HepG2 (cell line): ENCODE measurements at regions not wholly inside any gene's neighbourhood (a gene's known extent, or its start where the extent isn't known, plus 50 kb on each side); places are given as distances from the start of the nearest gene placed in this dataset.

Source experiments
- ATAC-seq: fragments of 200-7000 bp; cut with Tn5 transposase; 3 replicates; pipeline ENCODE4 v1.9.1; 2020; ENCODE audit warnings: mild to moderate bottlenecking, moderate library complexity
- BruUV-seq: library from RNA; stranded (reverse); fragments of 400-500 nt; replicated peaks from 2 replicates; lab custom pipeline; 2021; lab: Mats Ljungman, UMichigan
- CTCF ChIA-PET: fragments of 300-600 bp; formaldehyde crosslinking; extraction: SDS; loops from one replicate; lab custom pipeline; 2021; ENCODE audit warnings: low total read pairs, inconsistent platforms, low intra/inter-chr PET ratio; lab: Yijun Ruan, JAX
- POLR2A ChIA-PET: fragments of 350-600 bp; sonication (Branson Sonifier 250); formaldehyde crosslinking; loops from one replicate; lab custom pipeline; 2020; ENCODE audit warnings: antibody characterized with exemption, inconsistent platforms; lab: Yijun Ruan, JAX
- DNase-seq: peaks from one replicate; pipeline ENCODE4 v3.0.0-alpha.2; 2015; ENCODE audit warnings: low spot score
- FAIRE-seq: peaks from 3 replicates; lab custom pipeline; 2011; peaks lifted over from hg19 to GRCh38; lab: Jason Lieb, UNC
- H2AFZ ChIP-seq: one replicate; pipeline ENCODE4 v1.6.1; 2011; ENCODE audit warnings: low read length, inconsistent platforms
- H3K27ac ChIP-seq: fragments of 300-600 bp; 3 replicates; pipeline ENCODE4 v1.8.0; 2011; ENCODE audit warnings: mixed run types, mild to moderate bottlenecking, mixed read lengths, low read length, inconsistent platforms; ENCODE audit not compliant: insufficient read depth; ENCODE audit errors: extremely low read length
- H3K27me3 ChIP-seq, 2 experiments: fragments of 200-600 bp in 1 of 2; 2 replicates in 1 of 2; 3 replicates in 1 of 2; pipeline versions ENCODE4 v1.6.0 to v1.8.0; 2011; ENCODE audit warnings: low read length in 2 of 2, mild to moderate bottlenecking in 2 of 2, moderate library complexity in 2 of 2, inconsistent platforms in 1 of 2; ENCODE audit not compliant: insufficient read depth in 2 of 2, control insufficient read depth in 1 of 2
- H3K36me3 ChIP-seq, 2 experiments: fragments of 200-600 bp in 1 of 2; replicated peaks in 1 of 2; 2 replicates in 1 of 2; 3 replicates in 1 of 2; pipeline versions ENCODE4 v1.5.1 to v1.8.0; 2011; ENCODE audit warnings: low read length in 2 of 2, inconsistent platforms in 1 of 2; ENCODE audit not compliant: insufficient read depth in 2 of 2, control insufficient read depth in 1 of 2
- H3K4me1 ChIP-seq: 2 replicates; pipeline ENCODE4 v1.5.1; 2012; ENCODE audit warnings: low read length, inconsistent platforms; ENCODE audit not compliant: insufficient read depth
- H3K4me2 ChIP-seq: 2 replicates; pipeline ENCODE4 v1.6.0; 2011; ENCODE audit warnings: low read depth, low read length, inconsistent platforms
- H3K4me3 ChIP-seq, 3 experiments: fragments of 200-600 bp in 1 of 3; sonication (generic), shearing (Covaris generic) in 1 of 3; replicated peaks in 1 of 3; 2 replicates each; pipeline ENCODE4 v1.5.1; 2011 to 2016; ENCODE audit warnings: low read length in 3 of 3, inconsistent platforms in 2 of 3, low read depth in 2 of 3, mild to moderate bottlenecking in 2 of 3, control low read depth in 1 of 3, mixed read lengths in 1 of 3; ENCODE audit not compliant: insufficient read depth in 1 of 3
- H3K79me2 ChIP-seq: one replicate; pipeline ENCODE4 v1.6.1; 2011; ENCODE audit warnings: low read length, inconsistent platforms; ENCODE audit not compliant: insufficient read depth
- H3K9ac ChIP-seq: 2 replicates; pipeline ENCODE4 v1.6.0; 2011; ENCODE audit warnings: mild to moderate bottlenecking, low read depth, low read length, inconsistent platforms; ENCODE audit not compliant: insufficient read depth
- H3K9me3 ChIP-seq: 2 replicates; pipeline ENCODE4 v1.5.1; 2012; ENCODE audit warnings: mild to moderate bottlenecking, low read length
- H4K20me1 ChIP-seq: 2 replicates; pipeline ENCODE4 v1.6.0; 2011; ENCODE audit warnings: inconsistent platforms, mild to moderate bottlenecking, low read length, moderate library complexity; ENCODE audit not compliant: insufficient read depth
- BRCA1 ChIP-seq: sonication (generic); formaldehyde crosslinking; IDR thresholded peaks from 2 replicates; pipeline ENCODE4 v1.4.0; 2020; ENCODE audit warnings: missing genetic modification reagents
- CEBPB ChIP-seq: IDR thresholded peaks from 2 replicates; pipeline ENCODE4 v1.6.1; 2011; ENCODE audit warnings: low read depth, low read length, improper control_type of control experiment, borderline replicate concordance
- HNRNPK ChIP-seq: fragments of 200-400 bp; formaldehyde crosslinking; IDR thresholded peaks from 2 replicates; pipeline ENCODE4 v1.6.1; 2018; ENCODE audit warnings: low read length, low read depth, moderate library complexity, mild to moderate bottlenecking; ENCODE audit not compliant: poor library complexity, severe bottlenecking
- IRX3 ChIP-seq: sonication (generic); formaldehyde crosslinking; IDR thresholded peaks from 2 replicates; pipeline ENCODE4 v1.8.1; 2023; ENCODE audit warnings: mild to moderate bottlenecking, low read depth, missing genetic modification reagents, borderline replicate concordance
- MIXL1 ChIP-seq: IDR thresholded peaks from 2 replicates; pipeline ENCODE4 v1.6.1; 2016
- PHF8 ChIP-seq: sonication (generic); formaldehyde crosslinking; IDR thresholded peaks from 2 replicates; pipeline ENCODE4 v1.5.0; 2020; ENCODE audit warnings: missing genetic modification reagents
- YEATS2 ChIP-seq: sonication (generic); formaldehyde crosslinking; IDR thresholded peaks from 2 replicates; pipeline ENCODE4 v1.4.0; 2020; ENCODE audit warnings: missing genetic modification reagents, borderline replicate concordance
- ZBTB25 ChIP-seq: IDR thresholded peaks from 2 replicates; pipeline ENCODE4 v1.6.1; 2018; ENCODE audit warnings: missing genetic modification reagents
- ZNF180 ChIP-seq: sonication (generic); formaldehyde crosslinking; IDR thresholded peaks from 2 replicates; pipeline ENCODE4 v1.4.0; 2020; ENCODE audit warnings: low read depth, missing genetic modification reagents, borderline replicate concordance
- ZNF3 ChIP-seq: IDR thresholded peaks from 2 replicates; pipeline ENCODE4 v1.7.0; 2017; ENCODE audit warnings: inconsistent platforms
- ZNF367 ChIP-seq: sonication (generic); formaldehyde crosslinking; IDR thresholded peaks from 2 replicates; pipeline ENCODE4 v1.4.0; 2020; ENCODE audit warnings: missing genetic modification reagents, borderline replicate concordance
- ZNF713 ChIP-seq: sonication (generic); formaldehyde crosslinking; IDR thresholded peaks from 2 replicates; pipeline ENCODE4 v1.4.0; 2020; ENCODE audit warnings: mild to moderate bottlenecking, missing genetic modification reagents
- WGBS: methylation state at CpG from one replicate; pipeline ENCODE4 v1.1.6; 2017; ENCODE audit warnings: low lambda C conversion rate; 5-methylcytosine and 5-hydroxymethylcytosine counted together
- in situ Hi-C: cut with HindIII; loops from 2 replicates; pipeline ENCODE4 v1.10.0; 2017; ENCODE audit warnings: low pct_unique_long_range_greater_than_20kb; ENCODE audit not compliant: extremely low pct_ligation_motif_present
- intact Hi-C: fragments of 100-400 bp; cut with micrococcal nuclease; formaldehyde crosslinking; loops from one replicate; pipeline ENCODE4 v1.10.0; 2022; ENCODE audit not compliant: unreplicated experiment
- TF ChIP-seq, protein P1 (sequence below): sonication (generic); formaldehyde crosslinking; IDR thresholded peaks from 2 replicates; pipeline ENCODE4 v1.9.0; 2021; ENCODE audit warnings: missing genetic modification reagents, borderline replicate concordance
- TF ChIP-seq, protein P2 (sequence below): sonication (generic); formaldehyde crosslinking; conservative IDR thresholded peaks from 2 replicates; pipeline ENCODE4 v1.5.0; 2020; ENCODE audit warnings: missing genetic modification reagents
- TF ChIP-seq, protein P3 (sequence below): sonication (generic); formaldehyde crosslinking; IDR thresholded peaks from 2 replicates; pipeline ENCODE4 v1.5.0; 2020; ENCODE audit warnings: mild to moderate bottlenecking, missing genetic modification reagents, moderate library complexity

DNA sequence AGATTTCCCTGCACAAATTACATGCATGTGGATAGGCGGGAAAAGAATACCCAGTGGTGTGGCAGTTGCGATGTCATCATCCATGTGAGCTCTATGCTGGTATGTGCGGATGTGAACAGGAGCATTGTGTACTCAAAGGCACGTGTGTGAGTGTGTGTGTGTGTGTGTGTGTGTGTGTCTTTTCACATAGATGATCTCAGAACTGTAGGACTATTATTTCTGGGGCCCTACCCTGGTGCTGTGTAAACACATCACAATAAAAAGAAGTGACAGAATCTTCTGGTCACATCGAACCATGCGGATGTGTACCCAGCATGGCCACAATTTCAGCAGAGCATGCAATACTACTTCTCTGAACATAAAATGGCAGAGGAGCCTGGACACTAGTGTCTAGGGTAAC lies 624.8 kb downstream of the MID1IP1 start:
- no peaks in the 10 kb centered on the region for H3K79me2 ChIP-seq
- no peaks in the 10 kb centered on the region for H4K20me1 ChIP-seq
- no peak overlapping the region for H3K4me3 ChIP-seq
- H2AFZ ChIP-seq, result no peak overlapping the region
- H3K4me2 ChIP-seq, result no peak overlapping the region
- no peaks in the 10 kb centered on the region; a peak in 1 of 5 replicates for H3K27me3 ChIP-seq
- WGBS, result 80% methylated on average over 1 of the region's 6 CpGs
- POLR2A ChIA-PET, result no interaction called here
- H3K36me3 ChIP-seq, result no peaks in the 10 kb centered on the region
- no peak overlapping the region for H3K27ac ChIP-seq
- intact Hi-C loops, result no loop called here
- DNase-seq, result no peak
- H3K4me1 ChIP-seq, result no peaks in the 10 kb centered on the region
- H3K9ac ChIP-seq, result no peak overlapping the region
- TF ChIP-seq HNRNPK, result no peak
- TF ChIP-seq ZNF367 (CRISPR knock-in tag), result no peak
- TF ChIP-seq PHF8 (CRISPR knock-in tag), result no peak
- TF ChIP-seq ZNF713 (CRISPR knock-in tag), result no peak
- TF ChIP-seq, all 625 proteins: peak for 0
- FAIRE-seq, result no peak
- in situ Hi-C loops, result no loop called here
- CTCF ChIA-PET, result no interaction called here
- H3K9me3 ChIP-seq, result no peaks in the 10 kb centered on the region
- BruUV-seq, result no TSS peak
- no peak for ATAC-seq

DNA sequence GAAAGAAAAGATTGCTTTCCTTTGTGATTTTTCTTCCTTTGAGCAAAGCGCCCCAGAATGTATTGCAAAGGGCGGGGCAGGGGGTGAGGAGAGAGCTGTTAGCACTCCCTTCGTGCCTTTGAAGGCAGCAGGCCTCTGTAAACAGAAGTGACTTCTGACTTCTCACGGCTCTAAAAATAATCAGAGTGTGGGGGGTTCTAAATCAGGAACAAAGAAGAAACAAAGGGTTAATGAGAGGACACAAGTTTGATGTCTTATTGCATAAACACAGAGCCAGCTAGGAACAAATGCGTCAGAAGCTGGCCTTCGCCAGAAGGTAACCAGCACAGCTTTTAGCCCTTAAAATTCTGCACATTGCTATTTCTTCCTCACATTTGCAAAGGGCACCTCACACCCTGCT lies 626.2 kb downstream of the MID1IP1 start:
- DNase-seq (no peak), ATAC-seq (no peak), FAIRE-seq (no peak)
- 5% methylated on average over 4 of the region's 6 CpGs for WGBS
- in situ Hi-C loops (no loop called here), intact Hi-C loops (no loop called here)
- no peak overlapping the region for H3K9ac ChIP-seq
- no peak overlapping the region for H3K4me2 ChIP-seq
- no TSS peak for BruUV-seq
- H3K36me3 ChIP-seq, result no peaks in the 10 kb centered on the region
- no peak overlapping the region for H2AFZ ChIP-seq
- no peaks in the 10 kb centered on the region for H3K9me3 ChIP-seq
- no peaks in the 10 kb centered on the region for H3K79me2 ChIP-seq
- no peak overlapping the region for H3K4me3 ChIP-seq
- POLR2A ChIA-PET, result no interaction called here
- CTCF ChIA-PET, result no interaction called here
- no peaks in the 10 kb centered on the region; a peak in 1 of 5 replicates for H3K27me3 ChIP-seq
- H3K27ac ChIP-seq, result no peak overlapping the region
- H3K4me1 ChIP-seq, result no peaks in the 10 kb centered on the region
- H4K20me1 ChIP-seq, result no peaks in the 10 kb centered on the region
- TF ChIP-seq CEBPB (no peak), MIXL1 (CRISPR knock-in tag) (no peak), IRX3 (no peak), ZBTB25 (CRISPR knock-in tag) (no peak), BRCA1 (CRISPR knock-in tag) (no peak), ZNF180 (CRISPR knock-in tag) (no peak), ZNF3 (CRISPR knock-in tag) (no peak), YEATS2 (CRISPR knock-in tag) (no peak)
- TF ChIP-seq, protein P1, sequence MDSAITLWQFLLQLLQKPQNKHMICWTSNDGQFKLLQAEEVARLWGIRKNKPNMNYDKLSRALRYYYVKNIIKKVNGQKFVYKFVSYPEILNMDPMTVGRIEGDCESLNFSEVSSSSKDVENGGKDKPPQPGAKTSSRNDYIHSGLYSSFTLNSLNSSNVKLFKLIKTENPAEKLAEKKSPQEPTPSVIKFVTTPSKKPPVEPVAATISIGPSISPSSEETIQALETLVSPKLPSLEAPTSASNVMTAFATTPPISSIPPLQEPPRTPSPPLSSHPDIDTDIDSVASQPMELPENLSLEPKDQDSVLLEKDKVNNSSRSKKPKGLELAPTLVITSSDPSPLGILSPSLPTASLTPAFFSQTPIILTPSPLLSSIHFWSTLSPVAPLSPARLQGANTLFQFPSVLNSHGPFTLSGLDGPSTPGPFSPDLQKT (CRISPR knock-in tag), result no peak
- TF ChIP-seq, protein P2, sequence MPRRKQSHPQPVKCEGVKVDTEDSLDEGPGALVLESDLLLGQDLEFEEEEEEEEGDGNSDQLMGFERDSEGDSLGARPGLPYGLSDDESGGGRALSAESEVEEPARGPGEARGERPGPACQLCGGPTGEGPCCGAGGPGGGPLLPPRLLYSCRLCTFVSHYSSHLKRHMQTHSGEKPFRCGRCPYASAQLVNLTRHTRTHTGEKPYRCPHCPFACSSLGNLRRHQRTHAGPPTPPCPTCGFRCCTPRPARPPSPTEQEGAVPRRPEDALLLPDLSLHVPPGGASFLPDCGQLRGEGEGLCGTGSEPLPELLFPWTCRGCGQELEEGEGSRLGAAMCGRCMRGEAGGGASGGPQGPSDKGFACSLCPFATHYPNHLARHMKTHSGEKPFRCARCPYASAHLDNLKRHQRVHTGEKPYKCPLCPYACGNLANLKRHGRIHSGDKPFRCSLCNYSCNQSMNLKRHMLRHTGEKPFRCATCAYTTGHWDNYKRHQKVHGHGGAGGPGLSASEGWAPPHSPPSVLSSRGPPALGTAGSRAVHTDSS (CRISPR knock-in tag), result no peak
- TF ChIP-seq, protein P3, sequence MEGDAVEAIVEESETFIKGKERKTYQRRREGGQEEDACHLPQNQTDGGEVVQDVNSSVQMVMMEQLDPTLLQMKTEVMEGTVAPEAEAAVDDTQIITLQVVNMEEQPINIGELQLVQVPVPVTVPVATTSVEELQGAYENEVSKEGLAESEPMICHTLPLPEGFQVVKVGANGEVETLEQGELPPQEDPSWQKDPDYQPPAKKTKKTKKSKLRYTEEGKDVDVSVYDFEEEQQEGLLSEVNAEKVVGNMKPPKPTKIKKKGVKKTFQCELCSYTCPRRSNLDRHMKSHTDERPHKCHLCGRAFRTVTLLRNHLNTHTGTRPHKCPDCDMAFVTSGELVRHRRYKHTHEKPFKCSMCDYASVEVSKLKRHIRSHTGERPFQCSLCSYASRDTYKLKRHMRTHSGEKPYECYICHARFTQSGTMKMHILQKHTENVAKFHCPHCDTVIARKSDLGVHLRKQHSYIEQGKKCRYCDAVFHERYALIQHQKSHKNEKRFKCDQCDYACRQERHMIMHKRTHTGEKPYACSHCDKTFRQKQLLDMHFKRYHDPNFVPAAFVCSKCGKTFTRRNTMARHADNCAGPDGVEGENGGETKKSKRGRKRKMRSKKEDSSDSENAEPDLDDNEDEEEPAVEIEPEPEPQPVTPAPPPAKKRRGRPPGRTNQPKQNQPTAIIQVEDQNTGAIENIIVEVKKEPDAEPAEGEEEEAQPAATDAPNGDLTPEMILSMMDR, result no peak
